ENCODE measurements at regions not wholly inside any gene's neighbourhood (a gene's known extent, or its start where the extent isn't known, plus 50 kb on each side); places are given as distances from the start of the nearest gene placed in this dataset.

DNA sequence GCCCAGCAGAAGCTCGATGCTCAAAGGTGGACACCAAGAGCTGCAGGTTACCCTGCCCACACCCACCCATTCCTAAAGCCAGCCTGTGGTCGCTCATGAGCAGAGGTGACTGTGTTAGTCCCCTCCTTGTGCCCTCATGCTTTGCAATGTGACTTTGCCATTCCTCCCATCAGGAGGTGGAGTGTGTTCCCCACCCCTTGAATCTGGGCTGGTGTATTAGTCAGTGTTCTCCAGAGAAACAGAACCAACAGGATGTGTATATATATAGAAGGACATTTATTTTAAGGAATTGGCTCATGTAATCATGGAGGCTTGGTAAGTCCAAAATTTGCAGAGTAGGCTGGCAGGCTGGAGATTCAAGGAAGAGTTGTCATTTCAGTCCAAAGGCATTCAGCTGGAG lies 54.4 kb upstream of the RNF24 start:
- Histone ChIP-seq H3K4me3 (ENCODE audit: insufficient read length, low read depth) (no peak overlapping the region), H3K36me3 (ENCODE audit: insufficient read depth, insufficient read length, low read length) (no peaks in the 10 kb centered on the region), H3K27me3 (ENCODE audit: insufficient read depth, insufficient read length) (no peaks in the 10 kb centered on the region), H3K4me1 (ENCODE audit: insufficient read depth, insufficient read length) (no peaks in the 10 kb centered on the region), H3K9ac (ENCODE audit: insufficient read length, low read depth) (no peak overlapping the region), H3K9me3 (ENCODE audit: insufficient read depth, low read length) (peaks cover 8% of the 10 kb centered on the region; the same call in 1 of the 2 replicates)
- DNase-seq (ENCODE audit: low read depth, low spot score) = no peak
- TF ChIP-seq ZNF274 (IDR thresholded peaks at IDR 0.05; ENCODE audit: low read depth, low read length) (no peak), YY1 (IDR thresholded peaks at IDR 0.05; ENCODE audit: insufficient read depth, insufficient read length) (no peak), SUZ12 (IDR thresholded peaks at IDR 0.05; ENCODE audit: extremely low read depth, insufficient read depth, insufficient read length) (no peak)

DNA sequence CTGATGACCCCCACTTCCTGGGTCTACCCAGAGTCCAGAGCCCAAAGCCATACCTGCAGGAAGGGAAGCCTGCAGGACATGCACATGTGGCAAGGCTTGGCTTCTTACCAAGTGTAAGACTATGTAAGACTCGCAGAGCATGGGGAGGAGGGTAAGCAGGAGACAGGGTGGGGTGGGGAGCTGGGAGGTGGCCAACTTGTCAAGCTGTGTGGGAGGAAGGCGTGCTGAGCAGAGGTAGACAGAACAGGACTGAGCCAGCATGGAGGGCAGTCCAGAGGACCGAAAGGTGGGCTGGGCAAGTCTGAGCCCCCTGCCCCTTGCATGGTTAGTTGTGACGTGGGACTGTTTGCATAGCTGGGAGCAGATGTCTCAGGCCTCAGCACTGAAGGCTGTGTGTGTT lies 53.4 kb upstream of the RNF24 start:
- H3K9me3 ChIP-seq (ENCODE audit: insufficient read depth, low read length) = peaks cover 8% of the 10 kb centered on the region; the same call in 1 of the 2 replicates
- TF ChIP-seq ZNF274 (IDR thresholded peaks at IDR 0.05; ENCODE audit: low read depth, low read length) (no peak), SUZ12 (IDR thresholded peaks at IDR 0.05; ENCODE audit: extremely low read depth, insufficient read depth, insufficient read length) (no peak), YY1 (IDR thresholded peaks at IDR 0.05; ENCODE audit: insufficient read depth, insufficient read length) (no peak)
- DNase-seq (ENCODE audit: low read depth, low spot score) = no peak
- no peak overlapping the region for H3K9ac ChIP-seq (ENCODE audit: insufficient read length, low read depth)
- no peak overlapping the region for H3K4me3 ChIP-seq (ENCODE audit: insufficient read length, low read depth)
- H3K27me3 ChIP-seq (ENCODE audit: insufficient read depth, insufficient read length) = no peaks in the 10 kb centered on the region
- H3K36me3 ChIP-seq (ENCODE audit: insufficient read depth, insufficient read length, low read length) = no peaks in the 10 kb centered on the region
- H3K4me1 ChIP-seq (ENCODE audit: insufficient read depth, insufficient read length) = peaks cover 3% of the 10 kb centered on the region

DNA sequence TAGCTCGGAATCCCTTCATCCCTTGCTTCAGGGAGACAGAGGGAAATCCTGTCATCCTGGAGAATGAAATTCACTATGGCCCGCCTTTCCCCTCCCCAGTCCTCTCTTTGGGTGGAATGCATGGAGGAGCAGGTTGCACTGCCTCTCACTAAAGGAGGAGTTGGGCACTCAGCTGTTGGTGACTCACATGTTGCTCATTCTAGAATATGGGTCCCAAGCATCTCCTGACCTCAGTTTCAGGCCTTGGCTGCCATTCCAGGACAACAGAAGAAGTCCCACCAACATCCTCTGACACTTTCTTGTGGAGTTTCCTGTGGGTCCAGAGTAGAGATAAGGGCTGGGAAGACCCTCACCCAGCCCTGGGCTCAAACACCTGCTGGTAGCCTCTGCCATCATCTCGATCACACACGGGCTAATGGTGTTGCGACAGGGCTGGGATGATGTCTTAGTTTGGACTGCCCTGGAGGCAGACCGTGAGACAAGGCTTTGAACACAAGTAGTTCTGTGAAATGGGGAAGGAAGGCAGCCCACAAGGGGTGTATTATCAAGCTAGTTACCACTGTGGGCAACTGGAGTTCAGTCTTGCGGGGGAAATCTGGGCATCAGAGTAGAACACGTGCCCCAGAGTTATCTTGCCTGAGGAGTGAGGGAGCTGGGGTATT lies 52.4 kb upstream of the RNF24 start:
- TF ChIP-seq SUZ12 (IDR thresholded peaks at IDR 0.05; ENCODE audit: extremely low read depth, insufficient read depth, insufficient read length) (no peak), ZNF274 (IDR thresholded peaks at IDR 0.05; ENCODE audit: low read depth, low read length) (no peak), YY1 (IDR thresholded peaks at IDR 0.05; ENCODE audit: insufficient read depth, insufficient read length) (no peak)
- no peak for DNase-seq (ENCODE audit: low read depth, low spot score)

DNA sequence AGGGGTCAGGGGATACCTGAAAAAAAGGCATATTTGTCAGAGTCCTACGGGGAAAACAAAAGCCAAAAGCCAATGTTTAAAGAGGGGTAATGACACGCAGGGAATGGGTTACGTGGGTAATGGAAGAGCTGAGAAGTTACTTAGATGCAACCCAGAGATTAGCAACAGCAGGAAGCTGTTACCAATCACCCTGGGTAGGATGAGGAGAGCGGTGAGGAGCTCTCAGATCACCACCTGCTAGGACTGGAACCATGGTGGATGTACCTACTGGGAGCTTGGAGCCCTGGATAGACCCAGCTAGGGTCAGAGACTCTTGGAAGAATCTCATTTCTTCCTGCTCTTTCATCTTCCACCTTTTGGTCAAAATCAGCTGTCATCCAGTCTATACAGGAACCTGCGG lies 51.2 kb upstream of the RNF24 start:
- Histone ChIP-seq H3K9ac (ENCODE audit: insufficient read length, low read depth) (no peak overlapping the region), H3K36me3 (ENCODE audit: insufficient read depth, insufficient read length, low read length) (no peaks in the 10 kb centered on the region), H3K9me3 (ENCODE audit: insufficient read depth, low read length) (peaks cover 8% of the 10 kb centered on the region; the same call in 1 of the 2 replicates), H3K4me1 (ENCODE audit: insufficient read depth, insufficient read length) (peaks cover 6% of the 10 kb centered on the region), H3K4me3 (ENCODE audit: insufficient read length, low read depth) (no peak overlapping the region), H3K27me3 (ENCODE audit: insufficient read depth, insufficient read length) (no peaks in the 10 kb centered on the region)
- no peak for DNase-seq (ENCODE audit: low read depth, low spot score)
- TF ChIP-seq SUZ12 (IDR thresholded peaks at IDR 0.05; ENCODE audit: extremely low read depth, insufficient read depth, insufficient read length) = no peak

More for the DNA sequence above, 52.4 kb upstream of the RNF24 start:
- no peaks in the 10 kb centered on the region for H3K27me3 ChIP-seq (ENCODE audit: insufficient read depth, insufficient read length)
- no peak overlapping the region for H3K9ac ChIP-seq (ENCODE audit: insufficient read length, low read depth)
- no peaks in the 10 kb centered on the region for H3K36me3 ChIP-seq (ENCODE audit: insufficient read depth, insufficient read length, low read length)
- no peak overlapping the region for H3K4me3 ChIP-seq (ENCODE audit: insufficient read length, low read depth)
- peaks cover 8% of the 10 kb centered on the region; the same call in 1 of the 2 replicates for H3K9me3 ChIP-seq (ENCODE audit: insufficient read depth, low read length)
- H3K4me1 ChIP-seq (ENCODE audit: insufficient read depth, insufficient read length) = peaks cover 6% of the 10 kb centered on the region

DNA sequence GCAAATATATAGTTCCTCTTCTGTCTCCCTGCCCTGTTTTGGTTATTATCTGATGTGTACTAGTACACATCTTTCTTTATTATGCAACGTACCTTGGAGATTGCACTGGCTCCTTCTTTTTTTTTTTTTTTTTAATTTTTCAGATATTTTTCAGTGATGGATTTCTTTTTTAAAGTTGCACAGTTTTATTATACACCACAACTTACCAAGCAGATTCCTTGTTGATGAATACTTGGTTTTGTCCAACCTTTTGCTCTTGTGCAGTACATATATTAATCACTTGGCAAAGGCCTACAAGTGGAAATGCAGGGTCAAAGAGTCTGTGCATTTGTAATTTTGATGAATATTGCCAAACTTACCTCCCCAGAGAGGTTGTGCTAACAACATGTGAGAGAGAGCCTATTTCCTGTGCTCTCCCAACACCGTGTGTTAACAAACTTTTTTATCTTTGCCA lies 50.1 kb upstream of the RNF24 start:
- no peaks in the 10 kb centered on the region for H3K36me3 ChIP-seq (ENCODE audit: insufficient read depth, insufficient read length, low read length)
- H3K27me3 ChIP-seq (ENCODE audit: insufficient read depth, insufficient read length) = no peaks in the 10 kb centered on the region
- DNase-seq (ENCODE audit: low read depth, low spot score) = no peak
- H3K4me1 ChIP-seq (ENCODE audit: insufficient read depth, insufficient read length) = peaks cover 10% of the 10 kb centered on the region
- no peak overlapping the region for H3K4me3 ChIP-seq (ENCODE audit: insufficient read length, low read depth)
- TF ChIP-seq YY1 (IDR thresholded peaks at IDR 0.05; ENCODE audit: insufficient read depth, insufficient read length) = no peak
- TF ChIP-seq ZNF274 (IDR thresholded peaks at IDR 0.05; ENCODE audit: low read depth, low read length) = no peak
- TF ChIP-seq SUZ12 (IDR thresholded peaks at IDR 0.05; ENCODE audit: extremely low read depth, insufficient read depth, insufficient read length) = no peak
- no peak overlapping the region for H3K9ac ChIP-seq (ENCODE audit: insufficient read length, low read depth)
- H3K9me3 ChIP-seq (ENCODE audit: insufficient read depth, low read length) = peaks cover 3% of the 10 kb centered on the region; the same call in 1 of the 2 replicates
